ENCODE measurements at regions not wholly inside any gene's neighbourhood (a gene's known extent, or its start where the extent isn't known, plus 50 kb on each side); places are given as distances from the start of the nearest gene placed in this dataset.
A peak's percentile ranks its signal among the peaks of the same experiment; 100 is the strongest.

DNA sequence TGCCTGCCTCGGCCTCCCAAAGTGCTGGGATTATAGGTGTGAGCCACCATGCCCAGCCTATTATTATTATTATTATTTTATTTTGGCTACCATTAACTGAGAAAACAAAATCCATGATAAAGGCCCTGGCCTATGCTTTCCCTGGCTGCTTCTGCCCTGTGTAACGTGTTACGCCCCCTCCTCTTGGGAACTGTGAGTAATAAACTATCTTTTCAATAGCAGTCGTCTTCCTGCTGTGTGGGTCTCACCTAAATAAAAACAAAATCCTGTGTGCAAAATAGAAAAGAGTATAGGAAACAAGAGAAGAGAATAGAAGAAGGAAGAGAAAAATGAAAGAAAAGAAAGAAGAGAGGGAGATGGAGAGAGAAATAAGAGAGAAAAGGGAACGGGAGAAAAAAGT, 237.0 kb downstream of the MIAT start:
- DNase-seq: peak; percentile 42

DNA sequence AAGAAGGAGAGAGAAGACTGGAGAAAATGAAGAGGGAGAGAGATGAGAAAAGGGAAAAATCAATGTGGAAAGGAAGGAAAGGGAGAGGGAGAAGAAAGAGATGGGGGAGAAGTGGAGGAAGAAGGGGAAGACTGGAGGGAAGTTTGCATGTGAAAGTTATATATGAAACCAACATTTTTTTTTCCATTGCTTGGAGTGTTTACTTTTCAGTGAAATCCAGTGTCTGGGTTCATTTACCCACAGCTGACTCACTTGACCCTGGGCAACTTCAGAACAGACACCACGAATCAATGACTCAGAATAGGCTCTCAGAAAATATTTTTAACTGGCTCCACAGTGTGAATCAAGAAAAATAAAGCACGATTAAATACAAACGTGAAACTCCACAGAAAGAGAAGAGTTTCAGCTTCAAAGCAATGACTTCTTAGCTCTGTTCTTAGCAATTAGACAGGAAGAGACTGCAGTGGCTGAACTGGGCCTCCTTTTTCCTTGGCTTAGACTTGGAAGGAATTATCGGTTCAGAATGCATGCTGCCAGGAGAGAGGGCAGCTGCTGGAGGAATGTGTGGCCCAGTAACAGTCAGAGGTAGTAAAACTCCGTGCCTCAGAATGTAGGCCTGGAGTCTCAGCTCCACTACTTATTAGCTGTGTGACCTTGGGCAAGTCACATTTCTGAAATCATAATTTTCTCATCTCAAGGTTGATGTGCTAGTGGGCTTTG, 237.5 kb downstream of the MIAT start:
- DNase-seq: peak; percentile 97

DNA sequence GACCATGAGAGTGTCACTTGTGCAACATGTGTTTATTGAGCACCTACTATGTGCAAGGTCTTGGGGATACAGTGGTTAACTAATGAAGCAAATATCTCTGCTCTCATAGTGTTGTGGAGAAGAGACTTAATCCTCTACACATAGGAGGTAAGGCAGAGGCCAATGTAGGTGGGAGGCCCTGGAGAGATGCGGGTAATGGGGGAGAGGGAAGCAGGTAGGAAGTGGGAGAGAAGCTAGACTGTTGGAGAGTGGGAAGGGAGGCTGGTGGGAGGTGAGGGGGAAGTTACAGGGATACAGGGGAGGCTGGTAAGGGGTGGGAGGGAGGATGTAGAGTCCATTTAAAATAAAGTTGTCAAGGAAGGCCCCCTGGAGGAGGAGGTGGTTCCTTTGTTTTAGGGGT, 240.0 kb downstream of the MIAT start:
- no peak for DNase-seq

DNA sequence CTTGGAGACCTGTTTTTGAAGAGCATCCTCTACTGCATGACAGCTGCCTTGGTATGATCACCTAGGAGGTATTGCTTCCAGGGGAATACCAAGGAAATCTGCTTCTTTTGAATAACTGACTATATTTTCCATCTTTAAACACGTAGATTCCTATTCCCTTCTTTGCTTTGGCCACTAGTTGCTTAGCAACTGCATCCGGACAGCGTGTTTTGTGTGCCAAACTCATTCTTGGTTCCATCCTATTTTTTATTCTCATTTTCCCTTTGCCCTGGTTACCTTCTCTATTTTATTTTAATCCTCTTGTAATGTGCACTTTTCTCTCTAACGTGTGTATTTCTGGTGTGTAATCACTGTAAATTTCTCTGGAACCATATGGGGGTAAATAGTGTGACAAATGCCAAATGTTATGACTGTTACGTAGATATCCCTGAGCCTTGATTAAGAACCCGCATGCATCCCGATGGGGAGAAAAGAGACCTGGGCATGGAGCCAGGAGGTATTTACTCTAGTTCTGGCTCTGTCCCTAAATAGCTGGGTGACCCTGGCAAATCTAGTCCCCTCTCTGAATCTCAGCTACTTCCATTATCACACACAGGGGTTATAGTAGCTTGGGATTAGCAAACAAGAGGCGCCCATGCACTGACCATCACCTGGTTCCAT, 241.7 kb downstream of the MIAT start:
- no peak for DNase-seq

DNA sequence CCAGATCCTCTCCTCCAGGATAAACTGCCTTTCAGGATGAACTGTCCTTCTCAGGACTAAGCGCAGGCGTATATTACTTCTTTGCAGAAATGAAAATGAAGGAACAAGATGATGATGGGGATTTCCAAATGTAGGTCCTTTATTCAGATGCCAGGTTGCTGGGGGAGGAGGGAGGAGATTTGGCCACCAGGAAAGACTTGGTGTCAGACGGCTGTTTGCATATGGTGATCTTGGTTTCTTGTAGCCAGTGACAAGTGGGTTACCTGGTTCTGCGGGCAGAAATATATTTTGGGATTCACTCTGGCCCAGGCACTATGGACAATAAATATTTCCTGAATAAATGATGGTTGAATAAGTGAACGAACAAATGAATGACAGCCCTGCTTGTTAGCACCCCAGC, 243.4 kb downstream of the MIAT start:
- no peak for DNase-seq

DNA sequence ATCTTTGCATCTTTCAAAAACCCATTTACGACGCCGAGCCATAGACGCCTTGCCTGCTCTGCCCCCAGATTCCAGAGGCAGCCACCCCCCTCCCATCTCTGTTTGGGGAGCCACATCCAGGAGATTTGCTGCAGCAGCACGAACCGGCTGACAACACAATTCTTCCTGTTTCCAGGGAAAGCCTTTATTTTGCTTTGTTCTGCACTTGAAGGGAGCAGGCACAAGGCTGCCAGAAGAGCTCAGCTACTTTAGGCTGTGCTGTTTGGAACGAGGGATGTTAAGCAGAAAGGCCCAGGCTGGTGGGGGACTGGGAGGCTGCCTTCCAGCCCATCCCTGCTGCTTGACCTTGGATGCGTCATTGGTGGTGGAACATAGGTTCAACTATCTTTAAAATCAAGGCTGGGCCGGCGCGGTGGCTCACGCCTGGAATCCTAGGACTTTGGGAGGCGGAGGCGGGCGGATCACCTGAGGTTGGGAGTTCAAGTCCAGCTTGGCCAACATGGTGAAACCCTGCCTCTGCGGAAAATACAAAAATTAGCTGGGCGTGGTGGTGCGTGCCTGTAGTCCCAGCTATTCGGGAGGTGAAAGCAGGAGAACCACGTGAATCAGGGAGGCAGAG, 243.9 kb downstream of the MIAT start:
- DNase-seq: no peak

DNA sequence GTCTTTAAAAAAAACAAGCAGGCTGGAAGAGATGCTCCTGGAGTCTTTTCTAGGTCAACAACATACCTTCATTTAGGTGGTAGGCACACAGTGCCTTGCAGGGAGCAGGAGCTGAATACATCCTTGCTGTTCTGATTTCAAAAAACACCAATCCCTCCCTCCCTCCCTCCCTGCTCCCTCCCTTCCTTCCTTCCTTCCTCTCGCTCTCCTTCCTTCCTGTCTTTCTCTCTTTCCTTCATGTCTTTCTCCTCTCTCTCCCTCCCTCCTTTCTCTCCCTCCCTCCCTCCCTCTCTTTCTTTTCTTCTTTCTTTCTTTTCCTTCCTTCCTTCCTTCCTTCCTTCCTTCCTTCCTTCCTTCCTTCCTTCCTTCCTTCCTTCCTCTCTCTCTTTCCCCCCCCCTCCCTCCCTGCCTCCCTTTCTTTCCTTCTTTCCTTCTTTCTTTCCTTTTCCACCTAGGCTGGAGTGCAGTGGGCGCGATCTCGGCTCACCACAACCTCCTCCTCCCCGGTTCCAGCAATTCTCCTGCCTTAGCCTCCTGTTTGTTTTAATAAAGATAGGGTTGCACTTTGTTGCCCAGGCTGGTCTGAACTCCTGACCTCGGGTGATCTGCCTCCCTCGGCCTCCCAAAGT, 245.1 kb downstream of the MIAT start:
- no peak for DNase-seq

DNA sequence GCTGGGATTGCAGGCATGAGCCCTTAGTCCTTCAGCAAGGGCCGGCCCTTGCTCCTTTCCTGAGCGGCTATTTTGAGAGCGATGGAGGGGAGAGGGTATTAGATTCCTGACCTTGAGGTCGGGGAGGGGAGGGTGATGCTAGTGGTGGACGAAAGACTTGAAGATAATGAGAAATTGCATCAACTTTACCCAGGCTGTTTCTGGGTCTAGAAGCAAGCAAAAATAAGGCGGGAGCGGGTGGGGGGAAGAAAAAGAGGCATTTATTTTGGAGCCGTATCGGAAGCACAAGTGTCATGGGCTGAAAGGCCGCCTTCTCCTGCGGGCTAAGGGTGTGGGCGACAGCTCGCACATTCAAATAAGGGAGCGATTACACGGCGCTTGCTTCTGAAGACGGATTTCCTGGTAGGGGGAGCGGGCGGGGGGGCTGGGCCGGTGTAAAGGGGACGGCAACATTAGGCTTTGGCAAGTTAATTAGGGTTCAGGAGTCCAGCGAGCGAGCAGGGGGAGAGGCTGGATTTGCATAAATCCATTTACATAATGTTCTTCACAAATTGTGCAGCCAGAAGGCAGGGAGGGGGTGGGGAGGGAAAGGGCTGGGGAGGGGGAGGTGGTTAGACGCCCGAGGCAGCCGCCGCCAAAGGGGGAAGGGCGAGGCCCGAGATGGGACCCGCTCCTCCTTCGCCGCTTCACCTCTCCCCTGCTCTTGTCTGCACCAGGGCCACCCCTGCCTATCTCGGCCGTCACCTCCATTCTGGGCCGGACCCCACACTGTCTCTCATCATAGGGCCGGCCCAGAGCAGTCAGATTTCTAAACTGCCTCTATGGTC, 245.9 kb downstream of the MIAT start:
- DNase-seq: no peak

DNA sequence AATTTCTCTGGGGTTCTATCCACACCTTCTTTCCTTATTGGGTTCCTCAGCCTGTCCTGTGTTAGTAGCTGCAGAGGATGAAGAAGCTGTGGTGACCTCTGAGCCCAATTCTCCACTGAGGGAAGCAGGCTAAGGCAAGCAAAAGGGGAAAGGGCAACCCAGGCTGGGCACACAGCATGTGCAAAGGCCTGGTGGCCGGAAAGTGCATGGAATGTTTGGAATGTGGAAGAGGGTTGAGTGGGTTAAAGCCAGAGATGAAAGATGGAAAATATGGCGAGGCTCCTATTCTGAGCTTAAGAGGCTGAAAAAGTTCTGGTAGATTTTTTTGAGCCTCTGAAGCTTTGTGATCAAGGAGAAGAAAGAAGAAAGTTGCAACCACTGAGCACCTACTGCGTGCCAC, 247.1 kb downstream of the MIAT start:
- peak; percentile 29 for DNase-seq

DNA sequence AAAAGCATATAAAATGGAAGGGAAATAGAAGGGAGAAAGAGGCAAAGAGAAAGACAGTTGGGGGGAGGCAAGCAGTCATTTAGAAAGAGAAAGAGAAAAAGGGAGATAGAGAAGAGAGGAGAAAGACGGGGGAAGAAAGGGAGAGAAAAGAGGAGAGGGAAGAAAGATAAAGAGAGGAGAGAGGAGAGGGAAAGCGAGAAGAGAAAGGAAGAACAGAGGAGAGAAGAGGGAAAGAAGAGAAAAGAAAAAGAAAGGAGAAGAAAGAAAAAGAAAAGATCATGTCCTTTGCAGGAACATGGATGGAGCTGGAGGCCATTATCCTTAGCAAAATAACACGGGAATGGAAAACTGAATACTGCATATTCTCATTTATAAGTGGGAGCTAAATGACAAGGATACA, 247.7 kb downstream of the MIAT start:
- DNase-seq: no peak

DNA sequence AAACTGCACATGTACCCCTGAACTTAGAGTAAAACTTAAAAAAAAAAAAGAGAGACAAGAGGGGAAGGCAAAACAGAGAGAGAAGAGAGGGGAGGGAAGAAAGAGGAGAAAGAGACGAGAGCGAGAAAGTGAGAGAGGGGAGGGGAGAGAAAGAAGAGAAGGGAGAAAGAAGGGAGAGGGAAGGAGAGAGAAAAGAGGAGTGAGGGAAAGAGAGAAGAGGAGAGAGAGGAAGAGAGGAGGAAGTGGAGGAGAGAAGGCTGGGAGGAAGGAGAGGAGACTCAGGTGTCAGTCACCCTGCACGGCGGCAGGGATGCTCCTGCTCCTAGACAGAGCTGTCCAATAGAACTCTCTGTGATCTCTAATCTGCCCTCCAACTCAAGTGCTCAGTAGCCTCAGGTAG, 248.3 kb downstream of the MIAT start:
- DNase-seq: no peak

DNA sequence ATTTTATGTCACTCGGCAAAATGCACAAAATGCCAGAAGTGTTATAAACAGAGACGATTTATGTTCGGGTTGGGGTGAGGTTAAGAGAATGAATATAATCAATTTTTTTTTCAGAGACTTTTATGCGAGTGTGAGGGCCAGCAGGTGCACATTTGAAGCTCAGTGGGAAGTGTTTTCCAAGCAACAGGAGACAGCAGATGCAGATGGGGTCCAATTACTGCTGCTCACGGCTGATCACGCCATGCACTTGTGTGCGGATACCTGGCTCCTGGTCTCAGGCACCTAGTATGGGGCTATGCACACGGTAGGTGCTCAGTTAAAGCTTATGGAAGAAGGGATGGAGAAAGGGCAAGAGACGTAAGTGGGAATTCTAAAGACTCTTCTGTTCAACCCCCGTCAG, 249.1 kb downstream of the MIAT start:
- no peak for DNase-seq

DNA sequence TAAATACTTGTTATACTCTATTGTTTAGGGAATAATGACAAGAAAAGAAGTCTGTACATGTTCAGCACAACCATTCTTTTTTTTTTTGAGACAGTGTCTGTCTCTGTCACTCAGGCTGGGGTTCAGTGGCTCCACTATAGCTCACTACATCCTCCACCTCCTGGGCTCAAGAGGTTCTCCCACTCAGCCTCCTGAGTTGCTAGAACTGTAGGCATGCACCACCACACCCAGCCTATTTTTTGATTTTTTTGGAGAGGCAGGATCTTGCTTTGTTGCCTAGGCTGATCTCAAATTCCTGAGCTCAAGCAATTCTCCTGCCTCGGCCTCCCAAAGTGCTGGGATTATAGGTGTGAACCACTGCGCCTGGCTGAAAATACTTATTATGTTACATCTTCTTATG, 250.0 kb downstream of the MIAT start:
- DNase-seq: no peak

DNA sequence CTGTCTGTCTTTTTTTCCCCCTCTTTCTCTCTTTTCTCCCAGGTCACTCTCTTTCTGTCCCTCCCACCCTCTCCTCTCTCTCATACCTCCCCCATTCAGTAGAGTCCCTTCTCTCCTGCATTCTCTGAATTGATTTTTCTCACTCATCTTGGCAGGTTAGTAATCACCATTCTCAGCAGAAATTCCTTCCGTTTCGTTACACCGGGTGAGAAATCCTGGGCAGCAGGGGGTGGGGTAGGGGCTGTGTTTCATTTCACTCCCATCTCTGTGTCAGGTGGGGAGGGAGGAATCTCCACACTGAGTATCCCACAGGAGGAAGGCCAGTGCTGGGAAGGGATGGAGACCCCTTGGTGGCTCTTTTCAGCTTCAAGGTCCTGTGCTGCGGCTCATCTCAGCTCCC, 253.5 kb downstream of the MIAT start:
- no peak for DNase-seq

DNA sequence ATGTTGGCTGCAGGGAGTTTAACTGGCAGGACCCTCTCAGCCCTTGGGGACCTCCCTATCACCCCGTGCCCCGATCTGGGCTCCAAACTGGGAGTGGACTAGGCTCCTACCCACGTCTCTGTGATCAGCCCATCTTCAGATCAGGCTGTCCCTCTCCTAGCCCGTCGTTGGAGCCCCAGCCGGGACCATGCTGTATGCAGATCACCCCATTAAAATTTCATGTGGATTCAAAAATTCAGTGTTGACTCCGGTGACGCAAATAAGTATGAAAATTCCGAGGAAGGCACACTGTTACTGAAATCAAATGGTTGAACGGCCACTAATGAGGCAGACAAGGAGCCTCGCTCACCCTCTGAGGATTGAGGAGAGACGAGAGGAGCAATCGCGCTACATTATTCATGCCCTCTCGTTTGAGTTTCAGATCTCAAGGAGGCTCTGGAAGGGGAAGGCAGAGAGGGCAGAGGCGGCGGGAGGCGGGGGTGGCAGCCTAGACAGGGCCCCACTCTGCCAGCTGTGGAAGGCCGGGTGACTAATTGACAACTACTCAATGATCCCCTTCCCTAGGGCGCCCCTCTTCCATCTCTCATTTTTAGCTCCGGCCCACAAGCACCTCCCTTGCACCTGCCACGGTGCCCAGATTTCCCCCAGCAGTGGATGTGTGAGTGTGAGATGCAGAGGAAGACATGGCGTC, 255.4 kb downstream of the MIAT start:
- DNase-seq: no peak

DNA sequence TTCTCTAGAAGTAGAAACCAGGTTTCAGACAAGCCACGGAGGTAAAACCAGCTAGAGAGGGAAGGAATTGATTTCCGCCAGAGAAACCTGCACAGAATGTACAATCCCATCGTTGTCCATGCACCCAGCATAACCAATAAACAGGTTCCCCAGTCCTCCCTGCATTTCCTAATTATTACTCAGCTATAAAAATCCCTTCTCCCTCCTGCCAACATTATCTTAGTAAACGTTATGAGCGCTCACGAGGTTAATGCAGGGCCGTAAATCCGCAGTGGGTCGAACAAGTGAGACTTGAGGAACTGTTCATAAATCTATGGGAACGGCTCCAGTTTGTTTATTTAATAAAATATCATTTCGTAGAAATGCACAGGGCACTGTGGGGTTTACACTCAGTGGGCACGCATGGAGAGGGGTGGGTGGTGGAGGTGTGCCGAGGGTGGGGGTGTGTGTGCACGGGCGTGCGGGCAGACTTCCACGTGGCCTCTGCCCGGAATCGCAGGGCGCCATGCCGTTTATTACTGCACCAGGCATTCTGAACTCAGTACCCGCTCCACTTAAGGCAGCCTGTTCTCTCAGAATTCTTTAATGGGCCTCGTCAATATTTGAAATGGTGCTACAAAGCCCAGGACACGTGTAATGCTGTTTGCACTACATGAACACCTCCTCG, 257.3 kb downstream of the MIAT start:
- no peak for DNase-seq

DNA sequence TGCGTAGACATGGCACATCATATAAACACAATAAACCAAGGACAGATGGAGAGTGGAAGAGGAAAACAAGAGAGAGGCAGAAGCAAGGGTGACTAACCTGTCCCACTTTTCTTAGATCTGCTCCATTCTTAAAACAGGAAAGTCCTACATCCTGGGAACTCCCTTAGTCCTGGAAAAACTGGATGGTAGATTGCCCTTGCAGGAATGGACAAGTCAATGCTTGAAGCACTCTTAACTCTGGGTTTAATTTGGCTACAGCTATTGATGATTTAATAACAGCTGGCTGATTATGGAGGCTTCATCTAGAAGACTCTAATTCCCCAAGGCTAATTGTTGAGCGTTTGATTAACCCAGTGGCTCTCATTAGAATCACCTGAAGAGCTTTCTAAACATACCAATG, 258.8 kb downstream of the MIAT start:
- DNase-seq: no peak

DNA sequence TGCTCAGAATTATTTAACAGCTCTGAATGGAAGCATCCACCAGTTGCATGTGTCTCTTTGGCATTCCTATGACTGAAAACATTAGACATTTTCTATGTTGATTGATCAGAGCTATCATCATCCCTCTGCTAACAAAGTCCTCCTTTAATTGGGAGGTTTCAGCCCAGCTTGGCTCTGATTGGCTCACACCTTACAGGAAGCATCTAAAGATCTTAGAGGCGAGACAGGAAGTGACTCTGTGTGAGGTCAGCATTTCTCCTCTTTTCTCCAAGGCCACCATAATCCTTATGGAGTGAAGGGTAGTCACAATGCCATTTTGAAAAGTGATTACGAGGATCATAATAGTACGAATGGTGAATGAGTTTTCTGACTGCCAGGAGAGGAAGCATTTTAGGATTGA, 260.8 kb downstream of the MIAT start:
- DNase-seq: no peak

DNA sequence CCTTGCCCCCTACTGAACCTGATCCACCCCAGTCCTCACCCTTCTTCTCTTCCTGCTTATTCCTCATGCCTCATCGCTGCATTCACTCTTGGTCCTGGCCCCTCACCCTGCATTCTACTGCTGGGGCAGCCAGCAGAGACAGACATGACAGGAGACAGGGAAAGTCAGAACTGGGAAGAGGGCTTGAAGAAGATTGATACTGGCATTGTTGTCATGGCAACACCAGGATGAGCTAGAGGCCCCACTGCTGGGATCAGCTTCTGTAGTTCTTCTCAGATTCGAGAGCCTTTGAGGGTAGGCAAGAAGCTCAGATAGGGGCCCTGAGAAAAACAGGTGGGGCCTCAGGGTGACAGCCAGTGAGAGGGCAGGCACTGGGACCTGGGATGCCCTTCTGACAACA, 264.3 kb downstream of the MIAT start:
- DNase-seq: no peak

DNA sequence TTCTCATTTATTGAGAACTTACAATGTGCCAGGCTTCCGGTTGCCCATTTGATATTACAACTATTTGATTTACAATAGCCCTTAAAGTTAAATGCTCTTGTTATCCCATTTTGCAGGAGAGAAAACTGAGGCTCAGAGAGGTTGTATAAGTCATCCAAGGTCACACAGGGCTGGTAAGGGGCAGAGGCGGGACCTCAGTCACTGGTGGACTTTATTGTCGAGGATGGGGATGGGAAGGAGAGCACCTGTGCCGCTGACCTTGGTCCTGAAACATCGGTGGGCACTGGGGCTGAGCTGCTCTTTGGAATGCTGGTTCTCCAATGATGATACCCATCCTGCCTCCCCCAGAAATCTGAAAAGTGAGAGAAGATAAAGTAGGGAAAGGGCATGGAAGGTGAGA, 265.4 kb downstream of the MIAT start:
- DNase-seq: no peak

DNA sequence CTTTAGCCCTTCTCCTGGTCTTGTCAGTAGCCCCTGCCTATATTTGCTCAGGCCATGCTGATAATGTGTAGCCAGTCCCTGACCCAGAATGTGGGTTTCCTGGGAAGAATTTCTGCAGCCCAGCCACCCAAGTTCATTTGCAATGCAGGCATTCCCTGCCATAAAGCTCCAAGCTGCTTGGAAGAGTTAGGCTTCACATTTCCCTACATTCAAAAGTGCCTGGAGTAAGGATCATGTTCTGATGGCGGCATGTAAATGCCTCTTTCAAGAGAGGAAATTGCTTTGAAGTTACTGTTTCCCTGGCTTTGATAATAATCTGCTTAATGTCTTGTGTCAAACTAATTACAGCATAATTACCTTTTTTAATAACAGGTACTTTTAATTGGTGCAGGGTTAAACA, 266.1 kb downstream of the MIAT start:
- DNase-seq: no peak

DNA sequence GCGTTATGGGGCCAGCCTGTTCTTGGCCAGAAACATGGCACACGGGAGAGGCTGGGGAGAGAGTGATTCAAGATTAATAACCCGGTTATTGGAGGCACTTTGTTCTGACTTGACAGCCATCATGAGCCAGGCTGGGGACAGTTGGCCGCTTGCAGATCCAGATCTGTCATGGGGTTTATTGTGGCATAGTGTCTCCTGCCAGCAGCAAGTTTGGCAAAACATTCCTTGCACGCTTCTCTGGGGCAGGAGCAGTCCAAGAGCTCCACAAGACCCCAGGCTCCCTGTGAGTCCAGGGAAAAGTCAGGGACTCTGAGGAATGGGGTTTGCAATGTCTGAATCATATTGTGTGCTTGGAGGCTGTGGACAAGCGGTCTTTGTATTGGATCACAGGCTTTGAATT, 270.4 kb downstream of the MIAT start:
- DNase-seq: no peak
